Islet of Langerhans (tissue), 1 donor: ENCODE measurements at regions not wholly inside any gene's neighbourhood (a gene's known extent, or its start where the extent isn't known, plus 50 kb on each side); places are given as distances from the start of the nearest gene placed in this dataset.
"Not testable (repeated sequence)": the region's sequence is repeated elsewhere in the genome, so short reads cannot be mapped to it uniquely, and the experiment has no call there.

Source experiments
- FAIRE-seq: peaks from one replicate; lab custom pipeline; 2011; peaks lifted over from hg19 to GRCh38; lab: Jason Lieb, UNC

DNA sequence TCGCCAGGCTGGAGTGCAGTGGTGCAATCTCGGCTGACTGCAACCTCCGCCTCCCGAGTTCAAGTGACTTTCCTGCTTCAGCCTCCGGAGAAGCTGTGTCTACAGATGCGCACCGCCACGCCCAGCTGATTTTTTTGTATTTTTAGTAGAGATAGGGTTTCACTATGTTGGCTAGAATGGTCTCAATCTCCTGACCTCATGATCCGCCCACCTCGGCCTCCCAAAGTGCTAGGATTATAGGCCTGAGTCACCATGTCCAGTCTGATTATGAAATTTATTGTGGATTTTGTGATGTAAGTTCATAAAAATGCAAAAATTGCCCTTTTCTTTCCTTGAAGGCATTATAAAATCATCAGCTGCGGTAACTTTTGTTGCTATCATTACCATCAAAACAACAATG lies 1688.3 kb upstream of the ADGRL3 start:
- FAIRE-seq = not testable (repeated sequence)

DNA sequence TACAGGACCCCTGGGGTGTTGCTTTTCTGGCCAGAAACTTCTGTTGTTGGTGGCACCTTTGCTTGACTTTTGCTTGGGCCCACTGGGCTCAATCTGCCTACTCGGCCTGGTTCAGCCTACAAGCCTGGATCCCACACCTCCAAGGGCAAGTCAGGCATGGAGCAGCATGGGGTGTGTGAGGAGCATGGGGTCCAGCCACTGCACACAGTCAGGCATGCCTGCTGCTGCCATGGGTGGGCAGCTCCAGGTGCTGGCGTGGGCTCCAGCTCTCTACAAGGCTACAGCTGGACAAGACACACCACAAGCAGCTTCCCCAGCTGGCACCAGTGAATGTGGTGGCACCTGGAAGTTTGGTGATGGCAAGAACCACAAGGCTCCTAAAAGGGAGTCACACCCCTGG lies 1683.1 kb upstream of the ADGRL3 start:
- no peak for FAIRE-seq

DNA sequence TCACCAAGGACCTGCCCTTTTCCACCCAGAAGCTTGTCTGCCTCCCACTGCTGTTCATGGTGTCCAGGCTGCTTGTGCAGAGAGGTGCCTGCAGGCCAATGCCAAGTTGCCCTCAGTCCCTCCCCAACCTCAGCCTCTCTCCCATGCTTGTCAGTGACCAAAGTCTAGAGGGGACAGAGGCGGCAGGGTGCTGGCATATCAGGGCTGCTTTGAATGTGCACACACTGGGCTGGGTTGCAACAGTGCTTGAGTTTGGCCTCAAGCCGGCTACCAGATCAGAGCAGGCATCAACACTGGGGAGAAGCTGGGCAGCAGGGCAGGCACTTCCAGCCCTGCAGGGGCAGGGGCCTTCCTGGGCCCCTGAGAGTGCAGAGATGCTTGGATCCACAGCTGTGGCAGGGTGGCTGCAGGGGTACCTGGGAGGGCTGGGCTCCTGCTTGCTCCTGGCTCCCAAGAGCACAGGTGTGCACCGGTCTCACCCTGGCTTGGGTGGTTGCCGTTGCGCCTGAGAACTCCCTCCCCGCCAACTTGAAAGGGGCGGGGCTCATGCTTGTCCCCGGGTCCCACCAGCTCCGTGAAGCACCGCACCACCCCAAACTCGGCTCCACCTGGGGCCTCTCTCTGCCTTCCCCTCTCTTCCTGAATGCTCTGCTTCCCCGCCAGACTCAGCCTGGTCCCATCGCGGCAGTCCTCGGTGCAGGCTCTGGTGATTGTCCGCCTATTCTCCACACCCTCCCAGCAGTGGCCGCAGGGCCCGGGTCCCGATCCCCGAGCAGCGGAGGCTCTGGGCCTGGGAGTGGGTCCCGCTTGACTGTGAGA lies 1681.9 kb upstream of the ADGRL3 start:
- no peak for FAIRE-seq

DNA sequence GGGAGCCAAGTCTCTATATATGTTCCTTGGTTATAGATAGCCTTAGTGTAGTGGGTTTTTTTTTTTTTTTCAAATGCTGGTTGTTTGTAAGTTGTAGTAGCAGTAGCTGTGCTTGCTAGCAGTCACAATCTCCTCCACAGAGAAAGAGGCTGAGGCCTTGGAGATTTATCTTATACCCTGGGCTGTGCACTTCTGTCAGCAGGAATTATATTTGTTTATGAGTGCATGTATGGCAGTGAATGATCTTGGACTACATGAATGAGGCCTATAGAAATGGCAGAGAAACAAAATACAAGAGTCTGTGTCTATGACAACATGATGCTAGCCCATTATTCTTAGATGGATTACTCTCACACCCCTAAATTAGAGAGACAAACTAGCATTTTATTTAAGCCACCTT lies 1674.2 kb upstream of the ADGRL3 start:
- FAIRE-seq = no peak

DNA sequence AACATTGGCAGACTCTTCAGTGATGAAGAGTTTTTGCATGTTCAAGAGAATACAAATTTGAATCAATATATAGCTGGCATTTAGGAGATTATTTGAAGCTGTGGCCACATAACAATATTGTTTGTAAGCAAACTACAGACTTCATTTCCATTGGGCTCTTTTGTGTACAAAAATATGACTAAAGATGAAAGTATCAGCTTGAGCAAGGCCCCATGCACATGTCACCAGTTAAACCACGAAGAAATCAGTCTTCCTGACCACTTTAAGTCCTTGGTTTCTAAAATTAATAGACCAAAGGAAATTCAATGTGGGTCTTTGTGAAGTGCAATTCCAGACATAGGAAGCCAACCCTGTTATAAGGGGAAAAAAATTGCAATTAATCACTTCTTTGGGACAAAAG lies 1664.6 kb upstream of the ADGRL3 start:
- FAIRE-seq = no peak

DNA sequence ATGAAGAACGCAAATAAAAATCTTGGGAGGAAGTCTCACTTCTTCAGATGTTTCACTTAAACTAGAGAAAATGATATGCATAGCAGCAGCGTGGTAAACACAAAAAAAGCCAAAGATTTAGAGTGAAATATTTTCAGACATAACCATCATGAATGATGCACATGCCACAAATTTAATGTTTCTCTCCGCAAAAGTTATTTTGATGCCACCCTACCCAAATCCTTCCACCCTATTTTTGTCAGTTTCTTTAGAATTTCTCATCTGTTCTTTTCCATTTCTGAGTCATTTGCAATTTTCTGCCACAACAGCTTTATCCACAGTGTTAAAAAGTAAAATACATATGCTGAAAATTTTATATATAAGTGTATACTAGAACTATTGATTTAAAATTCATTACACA lies 1663.7 kb upstream of the ADGRL3 start:
- FAIRE-seq = no peak

DNA sequence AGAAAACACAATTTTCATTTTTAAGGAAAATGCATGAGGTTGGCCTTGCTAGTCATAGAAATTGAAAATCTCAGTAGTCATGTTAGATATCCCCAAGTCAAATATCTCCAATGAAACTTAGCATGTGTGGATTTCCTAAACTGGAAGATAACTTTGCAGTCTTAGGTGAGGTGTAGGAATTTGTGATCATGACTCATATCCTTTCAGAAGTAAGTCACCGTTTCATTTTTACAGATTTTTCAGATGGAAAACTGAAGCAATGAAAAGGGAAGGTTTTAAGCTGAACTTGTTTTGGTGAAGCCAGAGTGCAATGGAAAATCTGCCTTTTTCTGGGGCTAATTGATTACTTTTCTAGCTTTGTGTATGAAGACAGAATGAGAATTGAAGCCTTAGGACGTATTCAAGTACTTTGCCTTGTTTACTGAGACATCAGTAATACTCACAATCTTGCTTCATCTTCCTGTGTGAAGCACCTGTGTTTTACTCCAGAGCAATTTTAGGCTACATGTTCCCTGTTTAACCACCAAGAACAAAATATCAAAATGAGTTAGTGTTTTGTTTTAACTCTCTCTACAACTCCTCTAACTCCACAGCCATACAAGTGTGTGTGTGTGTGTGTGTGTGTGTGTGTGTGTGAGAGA lies 1662.8 kb upstream of the ADGRL3 start:
- no peak for FAIRE-seq

DNA sequence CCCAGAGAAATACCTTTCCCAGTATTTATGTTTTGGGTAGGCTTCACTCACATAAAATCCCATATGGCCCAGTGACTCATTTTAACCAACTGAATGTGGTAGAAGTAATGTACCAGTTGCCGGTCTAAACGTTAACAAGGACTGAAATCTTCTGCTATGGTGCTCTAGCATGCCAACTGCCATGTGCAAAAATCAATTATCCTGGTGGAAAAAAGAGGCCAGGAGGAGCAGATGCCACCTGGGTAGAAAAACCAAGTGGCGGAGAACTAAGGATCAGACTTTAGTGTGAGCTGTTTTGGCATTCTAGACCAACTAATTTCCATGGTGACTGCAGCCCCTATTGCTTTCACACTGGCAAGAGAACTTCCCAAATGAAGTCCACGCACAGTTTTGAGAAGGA lies 1660.7 kb upstream of the ADGRL3 start:
- FAIRE-seq = no peak

DNA sequence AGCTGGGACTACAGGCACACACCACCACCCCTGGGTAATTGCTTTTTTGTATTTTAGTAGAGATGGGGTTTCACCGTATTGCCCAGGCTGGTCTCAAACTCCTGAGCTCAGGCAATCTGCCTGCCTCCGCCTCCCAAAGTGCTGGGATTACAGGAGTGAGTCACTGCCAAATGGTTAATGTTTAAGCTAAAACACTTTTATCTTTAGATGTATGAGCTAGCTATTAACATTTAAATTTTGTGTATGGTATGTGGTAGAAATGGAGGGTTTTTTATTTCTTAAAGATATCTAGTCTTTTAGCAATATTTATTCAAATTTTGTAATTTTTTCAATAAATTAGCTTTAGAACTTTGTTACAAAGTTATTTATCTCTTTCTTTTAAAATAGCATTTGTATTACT lies 1659.8 kb upstream of the ADGRL3 start:
- no peak for FAIRE-seq

DNA sequence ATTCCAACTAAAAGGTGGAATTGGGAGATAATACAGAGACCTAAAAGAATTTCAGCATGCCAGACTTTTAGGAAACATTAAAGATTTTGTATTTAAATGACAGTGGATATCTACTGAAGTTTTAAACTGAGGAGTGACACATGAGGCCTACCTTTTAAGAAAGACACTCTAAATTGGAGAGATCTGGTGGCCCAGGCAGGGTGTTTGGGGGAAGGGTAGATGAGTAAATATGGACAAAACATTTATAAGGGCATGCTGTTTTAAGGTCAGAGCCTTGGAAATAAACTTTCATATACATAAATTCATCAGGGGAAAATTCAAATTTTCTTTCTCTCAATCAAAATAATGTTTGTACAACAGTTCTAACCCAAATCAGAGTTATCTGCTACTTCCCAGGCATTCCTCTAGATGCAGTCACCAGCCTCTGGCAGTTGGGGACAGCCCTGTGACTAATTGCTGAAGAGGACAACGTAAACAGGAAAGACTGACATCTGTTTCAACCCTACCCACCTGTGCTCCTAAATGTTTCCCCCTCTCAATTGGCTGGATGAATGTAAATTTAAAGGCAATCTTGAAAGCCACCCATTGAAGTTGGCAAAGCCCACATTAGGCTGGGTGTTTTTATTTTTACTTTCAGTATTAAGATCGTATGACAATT lies 1646.9 kb upstream of the ADGRL3 start:
- FAIRE-seq = no peak

DNA sequence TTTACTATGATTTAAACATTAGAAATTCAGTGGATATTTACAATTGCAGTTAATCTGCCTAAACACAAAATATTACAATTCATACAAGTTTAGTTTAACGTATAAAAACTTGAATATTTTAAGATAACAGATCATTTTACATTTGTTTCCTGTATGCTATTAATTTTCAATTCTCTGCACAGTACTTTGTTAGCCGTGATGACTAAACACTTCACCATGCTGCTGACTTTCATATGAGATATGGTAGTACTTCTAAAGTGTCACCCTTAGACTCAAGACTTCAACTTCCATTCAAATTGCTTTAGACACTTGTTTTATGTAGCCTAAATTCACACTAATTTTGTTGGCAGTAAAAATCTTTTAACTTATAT lies 1646.4 kb upstream of the ADGRL3 start:
- no peak for FAIRE-seq

DNA sequence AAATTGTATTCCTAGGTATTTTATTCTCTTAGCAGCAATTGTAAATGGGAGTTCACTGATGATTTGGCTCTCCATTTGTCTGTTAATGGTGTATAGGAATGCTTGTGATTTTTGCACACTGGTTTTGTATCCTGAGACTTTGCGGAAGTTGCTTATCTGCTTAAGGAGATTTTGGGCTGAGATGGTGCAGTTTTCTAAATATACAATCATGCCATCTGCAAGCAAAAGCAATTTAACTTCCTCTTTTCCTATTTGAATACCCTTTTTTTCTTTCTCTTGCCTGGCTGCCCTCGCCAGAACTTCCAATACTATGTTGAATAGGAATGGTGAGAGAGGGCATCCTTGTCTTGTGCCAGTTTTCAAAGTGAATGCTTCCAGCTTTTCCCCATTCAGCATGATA lies 1643.9 kb upstream of the ADGRL3 start:
- not testable (repeated sequence) for FAIRE-seq

DNA sequence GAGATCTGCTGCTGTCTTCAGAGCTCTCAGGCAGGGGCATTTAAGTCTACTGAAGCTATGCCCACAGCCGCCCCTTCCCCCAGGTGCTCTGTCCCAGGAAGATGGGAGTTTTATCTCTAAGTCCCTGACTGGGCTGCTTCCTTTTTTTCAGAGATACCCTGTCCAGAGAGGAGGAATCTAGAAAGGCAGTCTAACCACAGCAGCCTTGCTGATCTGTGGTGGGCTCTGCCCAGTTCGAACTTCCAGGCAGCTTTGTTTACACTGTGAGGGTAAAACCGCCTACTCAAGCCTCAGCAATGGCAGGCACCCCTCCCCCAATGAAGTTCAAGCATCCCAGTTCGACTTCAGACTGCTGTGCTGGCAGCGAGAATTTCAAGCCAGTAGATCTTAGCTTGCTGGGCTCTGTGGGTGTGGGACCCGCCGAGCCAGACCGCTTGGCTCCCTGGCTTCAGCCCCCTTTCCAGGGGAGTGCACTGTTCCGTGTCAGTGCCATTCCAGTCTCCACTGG lies 1639.9 kb upstream of the ADGRL3 start:
- not testable (repeated sequence) for FAIRE-seq

DNA sequence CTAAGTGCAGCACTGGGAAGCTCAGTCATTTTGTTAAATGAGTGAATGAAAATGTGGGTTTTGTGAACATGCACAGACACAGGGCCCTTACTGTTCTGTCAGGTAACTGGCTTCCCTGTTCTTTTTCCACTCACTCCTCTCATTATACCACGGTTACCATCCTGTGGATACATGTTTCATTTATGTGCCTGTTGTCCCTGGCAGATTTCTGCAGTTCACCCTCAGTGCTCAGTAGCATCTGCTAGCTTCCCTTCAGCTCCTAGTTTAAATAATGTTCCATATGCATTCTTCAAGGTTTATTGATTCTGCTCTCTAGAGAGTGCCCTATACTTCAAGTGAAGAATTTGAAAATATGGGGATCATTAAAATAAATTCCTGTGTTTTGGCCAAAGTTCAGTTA lies 1634.3 kb upstream of the ADGRL3 start:
- no peak for FAIRE-seq

DNA sequence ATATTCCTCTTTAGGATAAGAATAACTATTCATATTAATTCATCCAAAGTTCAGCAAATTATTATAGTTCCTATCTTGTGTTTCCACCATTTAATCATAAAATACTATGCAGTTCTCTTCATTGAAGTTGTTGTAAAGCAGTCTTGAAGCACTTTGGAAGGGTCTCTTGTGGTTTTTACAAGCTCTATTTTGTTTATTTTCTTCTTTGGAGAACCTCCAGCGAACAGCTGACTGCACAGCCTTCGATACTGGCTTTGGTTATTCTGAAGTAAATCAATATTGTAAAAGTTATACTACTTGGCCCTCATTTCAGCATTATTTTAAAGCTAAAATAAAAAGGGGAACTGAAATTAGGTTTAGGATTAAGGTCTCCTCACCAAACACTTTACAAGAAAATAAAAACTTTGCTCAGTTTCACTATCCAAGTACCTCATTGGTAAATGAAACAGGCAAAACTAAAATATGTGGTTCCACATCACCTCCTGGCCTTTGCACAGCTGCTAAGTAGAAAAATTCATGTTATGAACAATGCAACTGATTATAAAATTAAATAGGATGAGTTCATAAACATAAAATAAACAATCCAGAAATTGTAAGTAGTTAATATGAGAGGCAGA lies 1629.2 kb upstream of the ADGRL3 start:
- no peak for FAIRE-seq

DNA sequence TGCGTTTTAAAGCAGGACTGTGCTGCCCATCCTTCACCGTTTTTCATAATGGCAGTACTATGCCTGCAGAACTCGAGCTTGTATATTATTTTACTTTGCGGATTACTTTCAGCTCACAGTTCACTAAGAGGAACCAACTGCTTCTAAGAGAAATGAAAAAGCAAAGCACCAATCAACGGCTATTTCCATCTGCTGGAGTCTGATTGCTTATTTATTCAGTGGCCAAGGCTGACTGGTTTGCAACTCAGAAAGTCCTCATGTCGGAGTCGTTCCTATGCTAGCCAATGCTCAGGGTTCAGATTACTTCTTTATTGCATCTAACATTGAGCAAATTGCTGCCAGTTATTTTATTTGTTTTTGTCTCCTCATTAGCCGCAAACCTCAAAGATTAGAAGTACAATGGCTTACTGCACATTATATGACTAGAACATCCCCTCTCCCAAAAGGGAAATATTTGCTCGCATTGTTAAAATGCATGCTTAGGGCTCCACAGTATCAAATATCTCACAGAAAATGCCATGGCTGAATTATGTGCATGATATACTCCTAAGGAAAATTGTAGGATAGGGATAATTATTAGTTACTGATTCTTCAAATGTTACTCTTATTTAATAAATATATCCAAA lies 1628.2 kb upstream of the ADGRL3 start:
- FAIRE-seq = no peak

DNA sequence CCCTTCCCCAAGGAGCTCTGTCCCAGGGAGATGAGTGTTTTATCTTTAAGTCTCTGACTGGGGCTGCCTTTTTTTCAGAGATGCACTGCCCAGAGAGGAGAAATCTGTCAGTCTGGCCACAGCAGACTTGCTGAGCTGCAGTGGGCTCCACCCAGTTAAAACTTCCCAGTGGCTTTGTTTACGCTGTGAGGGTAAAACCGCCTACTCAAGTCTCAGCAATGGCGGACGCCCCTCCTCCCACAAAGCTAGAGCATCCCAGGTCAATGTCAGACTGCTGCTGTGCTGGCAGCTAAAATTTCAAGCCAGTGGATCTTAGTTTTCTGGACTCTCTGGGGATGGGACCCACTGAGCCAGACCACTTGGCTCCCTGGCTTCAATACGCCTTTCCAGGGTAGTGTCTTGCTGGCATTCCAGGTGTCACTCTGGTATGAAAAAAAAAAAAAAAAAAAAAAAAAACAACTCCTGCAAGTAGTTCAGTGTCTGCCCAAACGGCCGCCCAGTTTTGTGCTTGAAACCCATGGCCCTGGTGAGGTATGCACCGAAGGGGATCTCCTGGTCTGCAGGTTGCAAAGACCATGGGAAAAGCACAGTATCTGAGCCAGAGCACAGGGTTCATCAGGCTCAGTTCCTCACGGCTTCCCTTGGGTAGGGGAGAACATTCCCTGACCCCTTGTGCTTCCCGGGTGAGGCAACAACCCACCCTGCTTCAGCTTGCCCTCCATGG lies 1616.1 kb upstream of the ADGRL3 start:
- no peak for FAIRE-seq

DNA sequence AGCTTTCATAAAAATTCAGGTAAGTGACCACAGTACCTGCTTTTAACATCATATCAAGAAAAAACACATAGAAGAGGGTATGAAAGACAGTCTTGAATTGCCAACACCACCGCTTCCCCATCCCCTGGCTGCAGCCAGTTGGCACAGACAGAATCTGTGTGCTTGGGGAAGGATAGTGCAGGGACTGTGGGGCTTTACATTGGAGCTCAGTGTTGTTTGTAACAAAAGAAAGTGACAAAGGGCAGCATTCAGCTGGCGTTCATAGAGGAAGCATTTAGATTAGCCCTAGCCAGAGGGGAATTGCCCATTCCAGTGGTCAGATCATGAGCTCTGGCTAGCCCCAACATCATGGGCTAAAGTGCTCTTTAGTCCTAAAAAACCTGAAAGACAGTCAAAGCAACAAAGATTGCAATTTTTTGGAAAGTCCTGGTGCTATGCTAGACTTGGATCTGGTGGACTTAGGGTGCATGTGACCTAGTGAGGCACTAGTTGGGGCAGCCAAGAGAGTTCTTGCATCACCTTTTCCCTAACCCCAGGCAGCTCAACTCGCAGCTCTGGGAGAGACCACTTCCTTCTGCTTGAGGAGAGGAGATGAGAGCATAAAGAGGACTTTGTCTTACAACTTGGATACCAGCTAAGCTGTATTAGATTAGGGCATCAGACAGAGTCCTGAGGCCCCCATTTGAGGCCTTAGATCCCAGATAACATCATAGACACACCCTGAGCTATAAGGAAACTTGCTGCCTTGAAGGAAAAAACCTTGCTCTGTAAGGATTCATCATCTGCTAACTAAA lies 1602.4 kb upstream of the ADGRL3 start:
- FAIRE-seq = no peak

DNA sequence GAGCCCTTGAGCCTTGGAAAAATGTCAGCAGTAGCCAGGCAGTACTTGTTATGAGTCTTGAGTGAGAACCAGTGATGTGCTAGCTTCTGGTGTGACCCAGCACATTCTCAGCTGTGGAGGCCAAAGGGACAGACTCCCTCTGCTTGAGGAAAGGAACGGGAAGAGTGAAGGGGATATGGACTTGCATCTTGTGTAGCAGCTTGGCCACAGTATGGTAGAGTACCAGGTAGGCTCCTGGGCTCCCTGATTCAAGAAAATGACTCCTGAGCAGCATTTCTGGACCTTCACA lies 1601.9 kb upstream of the ADGRL3 start:
- no peak for FAIRE-seq

DNA sequence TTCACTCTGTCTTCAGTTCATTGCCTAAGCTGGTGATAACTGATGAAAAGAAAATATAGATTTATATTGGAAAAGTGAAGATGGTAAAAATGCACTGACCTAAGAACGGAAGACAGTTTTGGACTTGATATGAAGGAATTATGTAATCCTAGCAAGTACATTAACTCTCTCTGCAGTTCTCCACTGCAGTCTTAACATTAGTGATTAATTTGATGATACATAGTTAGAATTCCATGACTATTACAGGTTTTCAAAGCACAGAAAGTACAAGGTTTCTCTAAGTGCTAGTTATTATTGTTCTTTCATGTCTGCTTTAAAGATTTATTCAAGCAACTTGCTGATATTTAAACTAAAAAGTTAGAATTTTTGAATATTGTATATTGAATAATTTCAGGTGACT lies 1591.7 kb upstream of the ADGRL3 start:
- no peak for FAIRE-seq

DNA sequence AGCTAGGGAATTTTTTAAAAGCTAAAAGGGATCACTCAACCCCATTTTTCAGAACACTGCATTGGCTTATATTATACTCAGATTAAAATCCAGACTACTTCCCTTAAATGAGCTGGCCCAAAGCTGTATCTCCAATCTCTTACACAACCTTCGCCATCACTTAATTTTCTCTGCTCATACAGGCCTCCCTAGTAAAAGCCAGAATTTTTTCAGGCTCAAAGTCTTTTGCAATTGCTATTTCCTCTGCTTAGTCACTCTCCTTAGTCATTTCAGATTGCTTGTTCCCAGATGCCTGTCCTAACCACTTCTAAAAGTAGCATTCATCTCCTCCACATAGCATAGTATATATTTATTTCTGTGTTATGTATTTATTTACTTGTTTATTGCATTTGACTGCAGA lies 1587.9 kb upstream of the ADGRL3 start:
- no peak for FAIRE-seq
